GM21825 (cell line): ENCODE measurements at regions not wholly inside any gene's neighbourhood (a gene's known extent, or its start where the extent isn't known, plus 50 kb on each side); places are given as distances from the start of the nearest gene placed in this dataset.

Experiments
- ATAC-seq: cut with Tn5 transposase; IDR thresholded peaks from one replicate; pipeline ENCODE4 v1.9.1; 2021; ENCODE audit warnings: mild to moderate bottlenecking, moderate library complexity; ENCODE audit not compliant: unreplicated experiment

GRCh38 chr10:129106314-129106713, 360.7 kb upstream of the MGMT start:
- ATAC-seq, result no peak

- ATAC-seq, result no peak
Measured at GRCh38 chr10:129107525-129107924, 359.5 kb upstream of the MGMT start.

GRCh38 chr10:129108378-129108777, 358.7 kb upstream of the MGMT start:
- ATAC-seq, result no peak

- no peak for ATAC-seq
Measured at GRCh38 chr10:129108994-129109393, 358.0 kb upstream of the MGMT start.

- ATAC-seq, result no peak
Measured at GRCh38 chr10:129110780-129111179, 356.3 kb upstream of the MGMT start.

- ATAC-seq, result no peak
Measured at GRCh38 chr10:129111922-129112321, 355.1 kb upstream of the MGMT start.

- ATAC-seq, result no peak
Measured at GRCh38 chr10:129114588-129114987, 352.5 kb upstream of the MGMT start.

GRCh38 chr10:129116371-129116770, 350.7 kb upstream of the MGMT start:
- no peak for ATAC-seq

GRCh38 chr10:129120441-129120840, 346.6 kb upstream of the MGMT start:
- ATAC-seq, result no peak

- no peak for ATAC-seq
Measured at GRCh38 chr10:129122846-129123245, 344.2 kb upstream of the MGMT start.

GRCh38 chr10:129123428-129123827, 343.6 kb upstream of the MGMT start:
- ATAC-seq, result no peak

GRCh38 chr10:129126982-129127381, 340.1 kb upstream of the MGMT start:
- no peak for ATAC-seq

- no peak for ATAC-seq
Measured at GRCh38 chr10:129131457-129132132, 335.4 kb upstream of the MGMT start.

- no peak for ATAC-seq
Measured at GRCh38 chr10:129133856-129134255, 333.2 kb upstream of the MGMT start.

GRCh38 chr10:129134371-129134770, 332.7 kb upstream of the MGMT start:
- ATAC-seq, result no peak

- no peak for ATAC-seq
Measured at GRCh38 chr10:129135624-129136023, 331.4 kb upstream of the MGMT start.

GRCh38 chr10:129136074-129136473, 331.0 kb upstream of the MGMT start:
- ATAC-seq, result no peak

- ATAC-seq, result no peak
Measured at GRCh38 chr10:129136951-129137350, 330.1 kb upstream of the MGMT start.

GRCh38 chr10:129140921-129141885, 325.8 kb upstream of the MGMT start:
- no peak for ATAC-seq

- ATAC-seq, result no peak
Measured at GRCh38 chr10:129151281-129151680, 315.8 kb upstream of the MGMT start.

- no peak for ATAC-seq
Measured at GRCh38 chr10:129156406-129156805, 310.6 kb upstream of the MGMT start.

GRCh38 chr10:129157185-129157584, 309.9 kb upstream of the MGMT start:
- no peak for ATAC-seq
